IPS-15b (cell line): ENCODE measurements at regions not wholly inside any gene's neighbourhood (a gene's known extent, or its start where the extent isn't known, plus 50 kb on each side); places are given as distances from the start of the nearest gene placed in this dataset.

Experiments
- H3K27me3 ChIP-seq: one replicate; pipeline ENCODE4 v1.6.1; 2013; ENCODE audit warnings: low read length; ENCODE audit not compliant: control insufficient read depth, insufficient read depth
- H3K36me3 ChIP-seq: one replicate; pipeline ENCODE4 v1.6.1; 2013; ENCODE audit warnings: low read length; ENCODE audit not compliant: control insufficient read depth, insufficient read depth
- H3K4me1 ChIP-seq: one replicate; pipeline ENCODE4 v1.6.1; 2013; ENCODE audit warnings: mild to moderate bottlenecking, low read length; ENCODE audit not compliant: control insufficient read depth, insufficient read depth
- H3K4me3 ChIP-seq: one replicate; pipeline ENCODE4 v1.5.1; 2013; ENCODE audit warnings: low read depth, low read length
- H3K9ac ChIP-seq: one replicate; pipeline ENCODE4 v1.6.1; 2013; ENCODE audit warnings: low read depth, mild to moderate bottlenecking, low read length
- H3K9me3 ChIP-seq: one replicate; pipeline ENCODE4 v1.6.1; 2013; ENCODE audit warnings: mild to moderate bottlenecking, low read length; ENCODE audit not compliant: control insufficient read depth, insufficient read depth

DNA sequence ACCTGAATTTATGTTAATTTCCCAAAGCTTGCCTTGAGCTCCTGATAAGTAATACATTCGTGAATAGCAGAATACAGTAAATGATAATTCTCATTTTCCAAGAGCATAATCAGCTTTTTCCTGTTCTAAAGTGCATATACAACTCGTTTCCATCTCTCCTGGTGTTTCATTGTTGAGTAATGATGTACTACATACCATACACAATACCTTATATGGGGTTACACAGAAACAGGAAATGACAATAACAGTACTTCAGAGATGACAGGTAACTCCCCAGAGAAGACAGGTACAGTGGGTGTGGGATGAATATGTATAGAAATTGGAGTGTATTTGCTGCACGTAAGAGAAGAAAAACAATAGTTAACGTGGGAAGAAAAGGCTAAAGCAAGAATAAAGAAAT is 287.1 kb downstream of the TENT4A start:
- no peak overlapping the region for H3K9ac ChIP-seq
- H3K4me3 ChIP-seq = no peak overlapping the region
- H3K4me1 ChIP-seq = no peaks in the 10 kb centered on the region
- H3K36me3 ChIP-seq = no peaks in the 10 kb centered on the region
- no peaks in the 10 kb centered on the region for H3K9me3 ChIP-seq
- H3K27me3 ChIP-seq = no peaks in the 10 kb centered on the region

DNA sequence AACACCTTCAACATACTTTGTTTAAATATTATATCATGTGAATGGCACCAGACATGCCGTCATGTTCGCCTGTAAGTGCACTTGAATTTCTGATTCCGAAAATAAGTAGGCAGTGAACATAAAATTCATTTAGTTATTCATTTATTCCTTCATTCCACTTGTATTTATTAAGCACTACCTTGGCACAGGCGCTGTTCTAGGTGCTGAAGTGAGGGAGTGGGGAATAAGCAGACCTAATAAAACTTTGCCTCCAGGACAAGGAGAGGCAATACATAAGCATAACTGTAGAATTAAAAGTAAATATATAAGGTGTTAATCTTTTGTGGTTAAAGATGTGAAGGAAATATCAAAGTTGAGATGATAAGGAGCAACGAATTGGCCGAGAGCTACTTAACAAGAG is 297.4 kb downstream of the TENT4A start:
- Histone ChIP-seq H3K27me3 (no peaks in the 10 kb centered on the region), H3K9me3 (no peaks in the 10 kb centered on the region), H3K4me1 (no peaks in the 10 kb centered on the region), H3K36me3 (no peaks in the 10 kb centered on the region), H3K9ac (no peak overlapping the region), H3K4me3 (no peak overlapping the region)

DNA sequence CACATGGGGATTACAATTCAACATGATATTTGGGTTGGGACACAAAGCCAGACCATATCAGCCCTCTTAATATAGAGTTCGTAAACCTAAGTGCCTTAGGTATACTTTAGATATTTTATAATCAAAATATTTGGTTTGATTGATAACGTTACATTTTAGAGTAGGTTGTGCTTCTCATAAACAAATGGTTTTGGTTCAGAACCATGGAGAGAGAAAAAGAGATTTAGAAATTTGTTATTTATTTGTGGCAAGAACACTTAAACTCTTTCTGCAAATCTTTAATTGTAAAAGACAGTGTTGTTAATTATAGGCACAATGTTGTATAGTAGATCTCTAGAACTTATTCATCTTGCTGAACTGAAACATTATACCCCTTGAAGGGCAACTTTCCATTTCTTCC is 298.8 kb downstream of the TENT4A start:
- H3K27me3 ChIP-seq = no peaks in the 10 kb centered on the region
- H3K9me3 ChIP-seq = no peaks in the 10 kb centered on the region
- no peak overlapping the region for H3K4me3 ChIP-seq
- no peaks in the 10 kb centered on the region for H3K36me3 ChIP-seq
- H3K9ac ChIP-seq = no peak overlapping the region
- no peaks in the 10 kb centered on the region for H3K4me1 ChIP-seq

DNA sequence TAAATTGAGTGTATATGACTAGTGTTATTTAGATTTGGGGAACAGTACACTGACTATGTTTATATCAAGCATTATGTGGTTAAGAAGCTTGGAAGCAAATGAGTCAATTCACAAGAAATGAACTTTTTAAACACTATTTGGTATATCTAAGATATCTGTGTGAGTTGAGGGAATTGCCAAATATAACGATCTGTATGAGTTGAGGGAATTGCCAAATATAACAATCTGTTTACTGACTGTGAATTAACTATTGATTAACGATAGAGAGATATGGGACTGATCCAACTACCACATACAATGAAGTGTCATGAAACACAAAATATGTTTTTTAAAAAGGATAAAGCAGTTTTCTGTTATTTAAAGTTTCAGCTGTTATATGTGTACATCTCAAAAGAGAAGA is 301.4 kb downstream of the TENT4A start:
- no peak overlapping the region for H3K9ac ChIP-seq
- H3K27me3 ChIP-seq = no peaks in the 10 kb centered on the region
- no peaks in the 10 kb centered on the region for H3K36me3 ChIP-seq
- H3K4me1 ChIP-seq = no peaks in the 10 kb centered on the region
- no peak overlapping the region for H3K4me3 ChIP-seq
- no peaks in the 10 kb centered on the region for H3K9me3 ChIP-seq

DNA sequence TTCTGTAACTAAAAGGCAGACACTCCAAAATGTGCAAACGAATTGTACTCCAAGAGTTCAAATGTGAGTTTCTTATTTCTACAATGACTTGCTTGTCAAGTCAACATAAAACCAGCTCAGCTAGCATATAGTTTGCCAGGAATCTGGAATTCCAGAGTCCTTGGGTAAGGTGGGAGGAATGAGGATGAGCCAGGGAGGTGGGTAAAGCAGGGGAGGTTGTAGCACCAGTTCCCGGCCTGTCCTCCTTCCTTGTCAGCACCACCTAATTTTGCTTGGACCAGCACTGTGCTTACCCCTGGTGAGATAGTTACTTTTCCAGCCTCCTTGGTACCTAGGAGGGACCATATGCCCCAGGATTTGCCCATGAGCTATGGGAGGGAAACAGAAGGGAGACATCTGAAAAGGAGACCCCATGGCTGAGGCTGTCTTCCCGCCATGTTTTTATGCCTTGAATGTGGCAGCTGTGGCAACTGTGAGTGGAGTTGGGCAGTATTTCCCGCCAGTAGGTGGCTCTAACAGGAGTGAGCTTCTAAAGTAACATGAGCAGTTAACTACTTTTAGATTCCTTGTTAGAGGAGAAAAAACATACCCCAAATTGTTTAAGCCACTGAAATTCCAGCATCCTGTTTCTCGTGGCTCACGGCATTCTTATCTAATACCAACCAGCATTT is 302.5 kb downstream of the TENT4A start:
- Histone ChIP-seq H3K27me3 (no peaks in the 10 kb centered on the region), H3K4me1 (no peaks in the 10 kb centered on the region), H3K4me3 (no peak overlapping the region), H3K36me3 (no peaks in the 10 kb centered on the region), H3K9me3 (no peaks in the 10 kb centered on the region), H3K9ac (no peak overlapping the region)

DNA sequence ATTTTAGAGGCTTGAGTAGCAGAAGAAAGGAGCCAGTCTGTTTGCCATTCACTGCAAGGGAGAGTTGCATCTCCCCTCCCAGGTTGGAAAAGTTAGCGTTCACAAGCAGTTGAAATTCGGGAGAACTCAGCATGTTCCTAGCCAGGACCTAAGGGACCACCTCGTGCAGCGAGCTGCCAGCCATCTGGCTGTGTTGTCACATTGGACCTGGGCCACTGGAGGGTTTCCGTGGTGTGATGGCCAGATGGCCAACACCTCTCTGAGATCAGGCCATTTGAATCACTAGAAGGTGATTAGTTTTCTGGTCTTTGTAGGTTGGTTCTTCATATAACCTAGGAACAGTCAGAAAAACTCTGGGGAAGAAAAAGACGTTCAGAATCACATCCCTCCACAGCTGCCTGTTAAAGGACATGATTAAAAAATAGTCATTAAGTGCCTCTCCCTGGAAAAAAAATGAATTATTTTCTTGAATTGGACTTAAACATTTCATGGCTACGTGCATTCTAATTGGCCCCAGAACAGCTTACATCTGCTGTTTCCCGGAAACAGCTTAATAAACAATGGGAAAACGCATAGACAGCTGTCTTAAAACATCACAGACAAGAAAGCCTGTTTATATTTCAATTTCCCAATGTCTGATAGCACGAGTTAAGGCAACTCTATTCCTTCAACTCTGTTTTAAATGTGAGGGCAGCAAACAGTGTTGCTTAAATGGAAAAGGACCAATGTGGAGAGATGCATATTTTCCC is 303.9 kb downstream of the TENT4A start:
- H3K4me3 ChIP-seq = no peak overlapping the region
- no peaks in the 10 kb centered on the region for H3K27me3 ChIP-seq
- H3K36me3 ChIP-seq = no peaks in the 10 kb centered on the region
- H3K4me1 ChIP-seq = no peaks in the 10 kb centered on the region
- H3K9ac ChIP-seq = no peak overlapping the region
- peaks cover 3% of the 10 kb centered on the region for H3K9me3 ChIP-seq

DNA sequence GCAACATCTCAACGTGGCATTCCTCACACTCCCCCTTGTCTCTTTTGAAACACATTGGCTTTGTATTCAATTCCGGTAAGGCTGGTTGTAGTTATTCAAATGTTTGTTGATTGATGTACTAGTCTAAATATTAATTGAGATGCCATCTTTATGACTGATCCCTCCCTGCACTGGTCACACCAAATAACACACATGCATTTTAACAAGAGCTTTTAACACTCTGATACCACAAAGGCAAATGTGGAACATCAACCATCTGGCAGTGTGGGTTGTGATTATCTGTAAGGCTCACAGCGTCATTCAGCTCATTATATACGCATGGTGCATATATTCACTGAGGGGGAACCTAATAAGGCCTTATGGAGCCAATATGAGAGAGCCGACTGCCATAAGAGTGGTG is 305.0 kb downstream of the TENT4A start:
- H3K36me3 ChIP-seq = no peaks in the 10 kb centered on the region
- no peak overlapping the region for H3K4me3 ChIP-seq
- no peaks in the 10 kb centered on the region for H3K27me3 ChIP-seq
- H3K4me1 ChIP-seq = no peaks in the 10 kb centered on the region
- no peak overlapping the region for H3K9ac ChIP-seq
- H3K9me3 ChIP-seq = peaks cover 10% of the 10 kb centered on the region

DNA sequence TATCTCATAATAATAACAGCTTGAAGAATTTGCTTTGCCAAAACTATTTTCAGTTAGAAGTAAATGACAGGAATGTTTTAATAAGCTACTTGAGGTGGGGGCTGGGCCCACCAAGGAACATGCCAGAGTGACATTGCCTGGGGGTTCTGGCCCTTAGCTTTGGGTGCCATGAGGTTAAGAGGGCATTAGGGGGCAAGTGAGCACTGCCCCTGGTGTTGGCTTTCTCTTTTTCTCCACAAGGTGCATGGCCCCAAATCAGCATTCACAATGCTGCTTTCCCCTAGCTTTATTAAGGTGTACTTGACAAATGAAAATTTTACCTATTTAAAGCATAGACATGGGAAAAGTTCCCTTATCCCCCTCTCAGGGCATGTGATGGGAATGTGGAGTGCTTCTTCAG is 305.4 kb downstream of the TENT4A start:
- Histone ChIP-seq H3K4me1 (no peaks in the 10 kb centered on the region), H3K9ac (no peak overlapping the region), H3K9me3 (peaks cover 10% of the 10 kb centered on the region), H3K4me3 (no peak overlapping the region), H3K36me3 (no peaks in the 10 kb centered on the region), H3K27me3 (no peaks in the 10 kb centered on the region)

DNA sequence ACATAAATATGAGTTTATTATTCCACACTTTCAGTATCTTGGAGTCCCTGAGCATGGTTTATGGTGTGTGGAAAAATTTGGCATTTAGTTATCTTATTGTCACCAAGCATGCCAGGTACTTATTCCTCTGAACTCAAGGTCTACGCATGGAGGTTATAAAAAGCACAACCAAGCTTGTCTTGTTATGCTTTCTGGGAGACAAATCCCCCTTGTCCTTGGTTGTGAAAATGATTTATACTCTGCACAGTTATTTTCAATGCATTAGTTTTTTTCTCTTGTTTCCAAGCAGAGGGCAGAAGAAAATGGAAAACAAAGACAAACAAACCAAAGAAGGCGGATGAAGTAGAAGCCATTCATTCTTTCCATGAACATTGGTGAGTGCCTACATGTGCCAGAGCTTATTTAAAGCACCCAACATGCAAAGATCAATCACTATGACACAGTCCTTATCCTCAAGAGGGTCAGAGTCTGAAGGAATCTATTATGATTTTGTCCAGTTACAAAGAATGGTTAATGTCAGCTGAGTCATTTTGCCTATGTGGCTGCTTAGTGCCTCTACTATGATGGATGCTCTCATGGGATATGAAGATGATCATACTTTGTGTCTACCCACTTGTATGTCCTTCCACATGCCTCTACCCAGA is 323.1 kb downstream of the TENT4A start:
- Histone ChIP-seq H3K4me3 (no peak overlapping the region), H3K27me3 (no peaks in the 10 kb centered on the region), H3K9ac (no peak overlapping the region), H3K9me3 (no peaks in the 10 kb centered on the region), H3K36me3 (no peaks in the 10 kb centered on the region), H3K4me1 (peaks cover 2% of the 10 kb centered on the region)

DNA sequence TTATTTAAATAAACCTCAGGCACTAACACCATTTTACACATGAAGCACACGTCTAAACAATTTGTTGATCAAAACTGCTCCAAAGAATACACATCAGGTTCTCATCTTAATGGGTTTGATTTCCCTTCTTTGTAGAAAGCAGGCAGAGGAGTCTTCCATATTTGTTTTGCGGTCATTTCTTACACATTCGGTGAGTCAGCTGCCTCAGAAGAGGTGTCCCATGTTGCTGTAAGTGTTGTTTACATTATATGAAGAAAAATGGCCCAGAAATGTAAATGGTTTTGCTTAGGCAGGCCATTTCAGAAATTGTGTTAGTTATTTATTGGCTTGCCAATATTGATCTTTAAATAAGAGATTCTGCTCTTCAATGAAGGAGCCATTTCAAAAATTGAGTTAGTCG is 325.8 kb downstream of the TENT4A start:
- no peak overlapping the region for H3K9ac ChIP-seq
- no peak overlapping the region for H3K4me3 ChIP-seq
- no peaks in the 10 kb centered on the region for H3K36me3 ChIP-seq
- no peaks in the 10 kb centered on the region for H3K27me3 ChIP-seq
- no peaks in the 10 kb centered on the region for H3K4me1 ChIP-seq
- H3K9me3 ChIP-seq = no peaks in the 10 kb centered on the region

DNA sequence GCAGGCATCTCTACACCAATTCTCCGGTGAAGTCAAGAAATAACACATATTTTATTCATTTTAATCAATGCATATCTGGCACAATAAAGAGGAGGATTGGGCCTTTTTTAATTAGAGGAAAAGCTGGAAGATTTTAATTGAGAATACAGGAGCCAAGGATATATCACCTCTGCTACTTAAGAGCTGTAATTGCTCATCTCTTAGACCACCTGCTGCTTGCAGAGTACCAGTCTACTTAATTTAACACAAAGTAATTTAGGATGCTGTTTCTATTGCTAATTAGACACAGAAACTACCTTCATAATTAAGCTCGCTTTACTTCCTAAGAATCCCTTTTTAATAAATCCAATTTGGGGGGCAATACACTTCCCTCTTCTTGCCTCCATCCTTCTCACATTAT is 326.9 kb downstream of the TENT4A start:
- Histone ChIP-seq H3K4me3 (no peak overlapping the region), H3K4me1 (no peaks in the 10 kb centered on the region), H3K9ac (no peak overlapping the region), H3K27me3 (no peaks in the 10 kb centered on the region), H3K9me3 (no peaks in the 10 kb centered on the region), H3K36me3 (no peaks in the 10 kb centered on the region)

DNA sequence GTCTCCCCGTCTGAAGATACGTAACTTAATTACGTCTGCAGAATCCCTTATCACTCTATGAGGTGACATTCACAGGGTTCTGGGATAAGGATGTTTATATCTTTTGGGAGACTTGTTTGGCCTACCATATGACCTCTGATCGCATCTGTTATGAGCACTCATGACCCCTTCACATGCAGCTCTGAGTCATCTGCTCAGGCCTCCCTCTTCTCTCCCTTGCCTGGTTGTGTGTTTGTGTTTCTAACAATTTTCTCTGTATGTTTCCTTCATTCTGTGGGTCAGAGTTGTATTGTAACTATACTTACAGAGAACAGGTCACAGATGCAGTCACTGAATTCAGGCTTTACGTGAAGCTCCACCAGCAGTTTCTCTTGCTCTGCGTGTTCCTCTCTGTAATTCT is 330.6 kb downstream of the TENT4A start:
- Histone ChIP-seq H3K36me3 (no peaks in the 10 kb centered on the region), H3K4me1 (no peaks in the 10 kb centered on the region), H3K9ac (no peak overlapping the region), H3K27me3 (no peaks in the 10 kb centered on the region), H3K9me3 (no peaks in the 10 kb centered on the region), H3K4me3 (no peak overlapping the region)
